ENCODE measurements at regions not wholly inside any gene's neighbourhood (a gene's known extent, or its start where the extent isn't known, plus 50 kb on each side); places are given as distances from the start of the nearest gene placed in this dataset.

DNA sequence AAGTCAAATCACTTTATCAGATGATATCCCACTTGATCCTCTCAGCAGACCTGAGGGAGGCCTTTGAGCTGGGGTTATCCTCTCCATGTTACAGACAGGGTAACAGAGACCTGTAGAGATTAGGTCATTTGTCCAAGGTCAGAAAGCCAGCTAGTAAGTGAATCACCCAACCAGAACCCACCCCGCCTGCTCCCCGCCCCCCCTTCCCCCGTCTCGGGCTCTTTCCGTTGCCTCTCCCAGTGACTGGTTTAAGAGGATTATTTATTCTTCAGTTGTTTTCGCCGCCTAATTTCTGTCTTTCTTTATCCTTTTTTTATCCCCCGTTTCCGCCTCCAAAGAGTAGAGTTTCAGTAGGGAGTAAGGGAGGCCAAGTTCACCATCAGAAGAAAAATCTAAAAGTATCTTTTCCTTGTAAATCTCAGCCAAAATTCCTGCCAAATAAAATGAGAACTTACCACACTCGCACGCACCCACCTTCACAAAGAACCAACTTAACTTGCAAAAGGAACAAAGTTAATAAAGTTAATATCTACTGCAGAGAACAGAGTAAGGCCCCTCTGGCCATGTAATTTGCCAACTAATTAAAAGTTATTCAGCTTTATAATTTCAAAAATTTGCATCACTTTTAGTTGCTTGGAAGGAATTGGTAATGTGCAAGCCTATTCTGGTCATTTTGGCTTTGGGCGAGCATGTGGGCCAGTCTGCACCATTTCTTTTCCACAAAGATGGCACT is 76.8 kb upstream of the TRABD2B start:
- TF ChIP-seq CTCF (optimal IDR thresholded peaks at IDR 0.05 in 1 of 3, IDR thresholded peaks at IDR 0.05 in 1 of 3, conservative IDR thresholded peaks at IDR 0.05 in 1 of 3; ENCODE audit: extremely low read depth in 1 of 3, insufficient read depth in 2 of 3, low read length in 3 of 3) (no peak), EZH2 (IDR thresholded peaks at IDR 0.05; ENCODE audit: low read length) (no peak)
